ENCODE measurements at regions not wholly inside any gene's neighbourhood (a gene's known extent, or its start where the extent isn't known, plus 50 kb on each side); places are given as distances from the start of the nearest gene placed in this dataset.

GRCh38 chr6:22845467-22845866 lies 276.1 kb downstream of the HDGFL1 start:
- no peak for TF ChIP-seq CTCF (IDR thresholded peaks at IDR 0.05; ENCODE audit: borderline replicate concordance, extremely low read depth, low read length, poor library complexity, severe bottlenecking)
- no peak for TF ChIP-seq EZH2 (IDR thresholded peaks at IDR 0.05; ENCODE audit: borderline replicate concordance, low read depth, low read length, severe bottlenecking)

Measured in DND-41 (cell line).